ENCODE measurements at regions not wholly inside any gene's neighbourhood (a gene's known extent, or its start where the extent isn't known, plus 50 kb on each side); places are given as distances from the start of the nearest gene placed in this dataset.
"Not testable (repeated sequence)": the region's sequence is repeated elsewhere in the genome, so short reads cannot be mapped to it uniquely, and the experiment has no call there.

- no peak for TF ChIP-seq CTCF (IDR thresholded peaks at IDR 0.05; ENCODE audit: partially characterized antibody, unreplicated experiment)
These were observed 504.5 kb upstream of the GALNTL6 start for GRCh38 chr4:171308661-171309060.

GRCh38 chr4:171298048-171298718 lies 515.0 kb upstream of the GALNTL6 start:
- DNase-seq; H3K36me3 Mint-ChIP-seq (ENCODE audit: unreplicated experiment); H3K27me3 Mint-ChIP-seq (ENCODE audit: unreplicated experiment); H3K4me1 Mint-ChIP-seq (ENCODE audit: low read depth, unreplicated experiment); H3K4me3 Mint-ChIP-seq (ENCODE audit: unreplicated experiment); H3K27ac Mint-ChIP-seq (ENCODE audit: unreplicated experiment); H3K9me3 Mint-ChIP-seq (ENCODE audit: unreplicated experiment): not testable (repeated sequence)

More at GRCh38 chr4:171308661-171309060, 504.5 kb upstream of the GALNTL6 start:
- Mint-ChIP-seq H3K27ac (ENCODE audit: unreplicated experiment) (no peak overlapping the region), H3K27me3 (ENCODE audit: unreplicated experiment) (no peaks in the 10 kb centered on the region), H3K9me3 (ENCODE audit: unreplicated experiment) (no peaks in the 10 kb centered on the region), H3K4me1 (ENCODE audit: low read depth, unreplicated experiment) (no peaks in the 10 kb centered on the region), H3K36me3 (ENCODE audit: unreplicated experiment) (no peaks in the 10 kb centered on the region), H3K4me3 (ENCODE audit: unreplicated experiment) (no peak overlapping the region)
- DNase-seq, result no peak

- no peaks in the 10 kb centered on the region for H3K9me3 Mint-ChIP-seq (ENCODE audit: unreplicated experiment)
- DNase-seq, result no peak
These were observed 524.3 kb upstream of the GALNTL6 start for GRCh38 chr4:171288816-171289432.

DNA sequence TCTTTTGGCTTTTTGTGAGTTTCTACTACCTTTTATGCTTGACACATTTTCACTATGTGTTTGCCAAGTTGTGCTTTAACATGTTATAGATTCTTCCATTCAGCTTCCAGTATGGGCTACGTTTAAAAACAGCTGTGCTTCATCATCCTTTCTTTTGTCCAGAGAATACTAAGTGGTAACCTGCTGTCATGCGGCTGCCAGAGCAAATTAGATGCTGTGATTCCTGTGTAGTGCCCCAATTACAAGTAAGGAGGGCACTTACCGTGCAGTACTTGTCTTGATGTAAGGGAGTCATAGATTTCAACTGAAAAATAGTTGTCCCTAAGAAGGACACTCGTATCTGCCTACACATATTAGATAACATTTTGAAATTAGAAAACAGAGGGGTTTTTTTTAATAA lies 531.8 kb upstream of the GALNTL6 start:
- Mint-ChIP-seq H3K36me3 (ENCODE audit: unreplicated experiment) (no peaks in the 10 kb centered on the region), H3K4me1 (ENCODE audit: low read depth, unreplicated experiment) (peaks cover 18% of the 10 kb centered on the region), H3K4me3 (ENCODE audit: unreplicated experiment) (no peak overlapping the region), H3K27ac (ENCODE audit: unreplicated experiment) (peak overlapping the region; percentile 39), H3K9me3 (ENCODE audit: unreplicated experiment) (no peaks in the 10 kb centered on the region), H3K27me3 (ENCODE audit: unreplicated experiment) (no peaks in the 10 kb centered on the region)
- no peak for TF ChIP-seq CTCF (IDR thresholded peaks at IDR 0.05; ENCODE audit: partially characterized antibody, unreplicated experiment)
- DNase-seq, result peak; percentile 20

More at GRCh38 chr4:171288816-171289432, 524.3 kb upstream of the GALNTL6 start:
- TF ChIP-seq CTCF (IDR thresholded peaks at IDR 0.05; ENCODE audit: partially characterized antibody, unreplicated experiment), result no peak
- no peaks in the 10 kb centered on the region for H3K27me3 Mint-ChIP-seq (ENCODE audit: unreplicated experiment)
- no peak overlapping the region for H3K4me3 Mint-ChIP-seq (ENCODE audit: unreplicated experiment)
- no peaks in the 10 kb centered on the region for H3K4me1 Mint-ChIP-seq (ENCODE audit: low read depth, unreplicated experiment)
- no peaks in the 10 kb centered on the region for H3K36me3 Mint-ChIP-seq (ENCODE audit: unreplicated experiment)
- no peak overlapping the region for H3K27ac Mint-ChIP-seq (ENCODE audit: unreplicated experiment)

DNA sequence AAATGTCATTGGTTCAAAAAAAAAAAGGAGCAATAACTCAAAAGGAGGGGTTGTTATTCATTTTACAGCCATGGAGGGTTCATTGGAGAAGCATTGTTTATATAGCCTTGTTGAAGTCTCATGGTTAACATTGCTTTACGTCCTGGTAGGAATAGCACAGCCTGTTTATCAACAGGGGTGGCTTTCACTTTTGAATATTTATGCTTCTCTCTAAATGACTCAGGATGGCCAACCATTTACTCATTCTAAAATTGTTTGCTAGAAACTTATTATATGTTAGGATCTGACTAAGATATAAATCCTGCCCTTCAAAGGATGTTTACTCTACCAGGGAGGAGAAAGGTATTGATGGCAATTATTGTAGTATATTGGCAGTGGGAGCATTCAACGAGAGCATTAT lies 534.1 kb upstream of the GALNTL6 start:
- H3K4me1 Mint-ChIP-seq (ENCODE audit: low read depth, unreplicated experiment), result peaks cover 18% of the 10 kb centered on the region
- H3K27me3 Mint-ChIP-seq (ENCODE audit: unreplicated experiment), result no peaks in the 10 kb centered on the region
- no peaks in the 10 kb centered on the region for H3K36me3 Mint-ChIP-seq (ENCODE audit: unreplicated experiment)
- no peak overlapping the region for H3K27ac Mint-ChIP-seq (ENCODE audit: unreplicated experiment)
- no peaks in the 10 kb centered on the region for H3K9me3 Mint-ChIP-seq (ENCODE audit: unreplicated experiment)
- no peak for DNase-seq
- TF ChIP-seq CTCF (IDR thresholded peaks at IDR 0.05; ENCODE audit: partially characterized antibody, unreplicated experiment), result no peak
- no peak overlapping the region for H3K4me3 Mint-ChIP-seq (ENCODE audit: unreplicated experiment)
